Fibroblast of the aortic adventitia (primary cell): ENCODE measurements at regions not wholly inside any gene's neighbourhood (a gene's known extent, or its start where the extent isn't known, plus 50 kb on each side); places are given as distances from the start of the nearest gene placed in this dataset.

Source experiments
- DNase-seq: peaks from one replicate; pipeline ENCODE4 v3.0.0-alpha.2; 2010; ENCODE audit warnings: low read depth
- H3K4me3 ChIP-seq: 2 replicates; pipeline ENCODE4 v1.5.1; 2011; ENCODE audit warnings: low read depth, mild to moderate bottlenecking, control low read depth, low read length, moderate library complexity
- TF ChIP-seq, protein P1 (sequence below): IDR thresholded peaks from 2 replicates; pipeline ENCODE4 v1.5.1; 2011; ENCODE audit warnings: mild to moderate bottlenecking, low read length, control low read depth, inconsistent platforms; ENCODE audit not compliant: insufficient read depth

DNA sequence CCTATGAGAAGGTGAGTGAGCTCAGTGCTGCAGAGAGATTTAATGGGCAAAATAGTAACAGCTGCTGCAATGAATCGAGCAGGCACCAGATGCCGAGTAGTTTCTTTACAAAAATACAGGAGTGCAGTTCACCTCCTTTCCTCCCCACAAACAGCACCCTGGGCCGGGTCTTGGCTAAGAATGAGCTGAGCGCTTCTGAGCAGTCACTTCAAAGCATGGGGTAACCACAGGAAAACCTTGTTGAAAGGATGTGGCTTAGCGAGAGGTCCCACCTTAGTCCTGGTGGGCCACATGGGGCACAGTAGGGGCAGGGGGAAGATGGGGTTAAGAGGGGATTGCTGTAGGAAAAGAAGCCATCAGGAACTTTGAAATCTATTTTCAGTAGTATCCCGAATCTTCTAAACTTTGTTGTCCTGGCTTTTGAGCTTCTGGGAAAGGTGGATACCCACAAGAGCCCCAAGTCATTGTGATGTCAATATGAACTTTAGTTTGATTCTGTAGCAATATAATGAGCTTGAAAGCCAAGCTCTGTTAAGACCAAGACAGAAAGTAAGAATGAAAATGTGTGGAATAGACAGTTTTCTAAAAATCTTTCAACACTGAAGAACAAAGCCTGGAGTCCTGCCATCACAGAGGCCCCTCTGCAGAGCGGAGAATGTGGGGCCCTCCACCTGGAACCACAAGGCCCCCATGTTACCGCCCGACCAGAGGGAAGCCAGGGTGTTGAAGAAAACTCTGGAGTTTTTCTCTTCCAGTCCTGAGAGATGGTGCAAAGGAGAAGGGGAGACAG lies 101.0 kb upstream of the ZNF236 start:
- DNase-seq: no peak
- TF ChIP-seq, protein P1, sequence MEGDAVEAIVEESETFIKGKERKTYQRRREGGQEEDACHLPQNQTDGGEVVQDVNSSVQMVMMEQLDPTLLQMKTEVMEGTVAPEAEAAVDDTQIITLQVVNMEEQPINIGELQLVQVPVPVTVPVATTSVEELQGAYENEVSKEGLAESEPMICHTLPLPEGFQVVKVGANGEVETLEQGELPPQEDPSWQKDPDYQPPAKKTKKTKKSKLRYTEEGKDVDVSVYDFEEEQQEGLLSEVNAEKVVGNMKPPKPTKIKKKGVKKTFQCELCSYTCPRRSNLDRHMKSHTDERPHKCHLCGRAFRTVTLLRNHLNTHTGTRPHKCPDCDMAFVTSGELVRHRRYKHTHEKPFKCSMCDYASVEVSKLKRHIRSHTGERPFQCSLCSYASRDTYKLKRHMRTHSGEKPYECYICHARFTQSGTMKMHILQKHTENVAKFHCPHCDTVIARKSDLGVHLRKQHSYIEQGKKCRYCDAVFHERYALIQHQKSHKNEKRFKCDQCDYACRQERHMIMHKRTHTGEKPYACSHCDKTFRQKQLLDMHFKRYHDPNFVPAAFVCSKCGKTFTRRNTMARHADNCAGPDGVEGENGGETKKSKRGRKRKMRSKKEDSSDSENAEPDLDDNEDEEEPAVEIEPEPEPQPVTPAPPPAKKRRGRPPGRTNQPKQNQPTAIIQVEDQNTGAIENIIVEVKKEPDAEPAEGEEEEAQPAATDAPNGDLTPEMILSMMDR: no peak
- H3K4me3 ChIP-seq: no peak overlapping the region

DNA sequence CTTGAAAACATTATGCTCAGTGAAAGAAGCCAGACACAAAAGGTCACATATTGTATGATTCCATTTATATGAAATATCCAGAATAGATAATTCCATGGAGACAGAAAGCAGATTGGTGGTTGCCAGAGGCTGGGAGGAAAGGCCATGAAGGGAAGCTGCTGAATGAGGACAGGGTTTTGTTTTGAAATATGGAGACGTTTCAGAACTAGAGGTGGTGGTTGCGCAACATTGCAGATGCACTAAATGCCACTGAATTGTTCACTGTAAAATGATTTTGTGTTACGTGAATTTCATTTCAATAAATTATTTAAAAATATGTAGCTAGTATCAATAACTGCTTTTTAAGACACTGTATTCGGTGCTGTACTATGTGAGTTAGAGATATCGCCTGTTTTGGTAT lies 101.7 kb upstream of the ZNF236 start:
- TF ChIP-seq, protein P1: no peak
- DNase-seq: no peak
- H3K4me3 ChIP-seq: no peak overlapping the region

DNA sequence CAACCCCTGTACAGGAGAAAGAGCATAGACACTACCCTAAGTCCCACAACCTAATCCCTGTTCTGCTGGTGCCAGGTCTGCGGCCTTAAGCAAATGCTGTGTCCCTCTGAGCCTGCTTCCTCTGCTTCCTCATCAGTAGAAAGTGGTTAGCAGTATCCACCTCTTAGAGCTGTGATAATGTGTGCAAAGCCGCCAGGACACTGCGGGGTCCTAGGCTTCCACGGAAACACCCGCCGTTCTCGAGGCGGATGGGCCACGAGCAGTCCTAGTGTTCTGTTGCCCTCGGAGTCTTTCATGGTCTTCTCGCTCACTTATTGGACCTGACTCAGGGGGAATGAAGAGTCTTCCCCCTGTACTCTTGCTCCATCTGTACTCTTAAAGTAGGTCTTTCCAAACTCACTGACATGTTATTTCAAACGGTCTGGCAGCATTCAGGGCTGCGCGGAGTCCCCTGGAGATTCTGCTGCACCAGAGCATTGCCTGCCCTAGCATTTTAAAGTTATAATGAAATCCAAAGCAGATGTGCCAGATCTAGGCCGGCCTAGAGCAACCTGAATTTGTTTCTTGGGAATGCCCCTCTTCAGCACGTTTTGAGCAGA lies 107.2 kb upstream of the ZNF236 start:
- TF ChIP-seq, protein P1: no peak
- DNase-seq: no peak

DNA sequence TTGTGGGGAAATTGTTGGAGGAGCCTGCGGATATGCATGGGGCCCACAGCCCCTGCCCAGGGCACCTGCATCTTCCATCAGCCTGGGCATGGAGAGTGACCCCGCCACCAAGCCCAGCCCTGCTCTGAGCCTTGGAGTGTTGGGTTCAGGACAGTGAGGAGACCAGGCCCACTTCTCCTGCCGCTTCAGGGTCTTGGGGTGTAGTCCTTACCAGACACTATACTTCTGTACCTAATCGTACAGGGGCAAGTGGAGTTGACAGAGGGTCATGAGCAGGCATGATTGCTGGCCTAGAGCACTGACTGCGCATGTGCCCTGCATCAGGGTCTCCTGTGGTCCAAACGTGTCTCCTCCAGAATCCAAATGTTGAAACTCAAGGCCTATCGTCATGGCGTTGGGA lies 108.9 kb upstream of the ZNF236 start:
- TF ChIP-seq, protein P1: no peak
- no peak overlapping the region for H3K4me3 ChIP-seq
- no peak for DNase-seq

More for the DNA sequence above, 107.2 kb upstream of the ZNF236 start:
- H3K4me3 ChIP-seq: no peak overlapping the region

GRCh38 chr18:76712511-76713140 lies 109.7 kb upstream of the ZNF236 start:
- no peak overlapping the region for H3K4me3 ChIP-seq
- DNase-seq: no peak
- TF ChIP-seq, protein P1: no peak

DNA sequence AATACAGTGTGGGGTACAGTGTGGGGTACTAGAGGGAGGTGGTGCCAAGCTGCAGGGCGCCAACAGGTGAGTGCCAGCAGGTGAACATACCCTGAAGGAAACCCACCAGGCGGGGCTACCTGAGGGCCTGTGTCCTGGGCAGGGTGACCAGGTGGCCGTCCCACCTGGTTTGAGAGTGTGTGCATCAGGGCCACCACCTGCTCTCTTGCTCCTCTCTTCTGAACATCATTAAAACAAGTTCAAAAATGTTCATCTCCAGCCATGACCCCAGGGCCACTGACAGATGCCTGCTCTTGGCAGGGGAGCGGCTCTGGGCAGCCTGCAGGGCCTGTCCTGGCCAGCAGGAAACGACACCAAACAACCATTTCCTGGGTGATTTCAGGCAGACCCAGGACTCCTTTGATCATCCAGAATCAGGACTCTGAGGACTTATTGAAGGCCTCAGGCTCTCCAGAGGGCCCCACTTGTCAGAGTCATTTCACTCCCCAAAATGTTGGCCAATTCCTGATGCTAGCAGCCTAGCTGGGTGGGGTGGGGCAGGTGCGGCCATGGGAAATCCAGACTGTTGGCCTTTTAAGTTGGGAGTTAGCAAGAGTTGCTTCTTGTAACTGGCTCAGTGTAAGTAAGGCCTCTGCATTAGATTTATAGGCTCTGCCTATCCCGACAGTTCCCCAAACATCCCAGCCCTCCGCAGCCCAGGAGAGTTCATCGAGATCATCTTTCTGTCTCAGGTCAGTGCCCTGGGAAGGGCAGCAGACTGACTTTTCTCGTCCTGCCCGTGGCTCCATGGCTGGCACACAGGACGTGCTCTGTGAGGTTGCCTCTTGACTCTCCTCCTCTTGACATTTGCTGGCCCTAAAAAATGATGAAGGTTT lies 111.5 kb upstream of the ZNF236 start:
- H3K4me3 ChIP-seq: no peak overlapping the region
- DNase-seq: no peak
- TF ChIP-seq, protein P1: no peak
